Ascending aorta (tissue), 2 donors: ENCODE measurements at regions not wholly inside any gene's neighbourhood (a gene's known extent, or its start where the extent isn't known, plus 50 kb on each side); places are given as distances from the start of the nearest gene placed in this dataset.
"Not testable (repeated sequence)": the region's sequence is repeated elsewhere in the genome, so short reads cannot be mapped to it uniquely, and the experiment has no call there.

Source experiments
- DNase-seq, 2 donors: peaks; one replicate each; pipeline ENCODE4 v3.0.0-alpha.2; 2019; ENCODE audit warnings: low spot score in 2 of 2
- H3K27ac ChIP-seq, 2 donors: fragments of 200-600 bp; sonication (generic); one replicate each; pipeline ENCODE4 v1.5.1; 2016 to 2017; ENCODE audit warnings: mild to moderate bottlenecking in 1 of 2
- H3K27me3 ChIP-seq: fragments of 200-600 bp; sonication (generic); one replicate; pipeline ENCODE4 v1.5.1; 2017
- H3K36me3 ChIP-seq, 2 donors: fragments of 200-600 bp; sonication (generic); one replicate each; pipeline ENCODE4 v1.5.1; 2016
- H3K4me1 ChIP-seq, 2 donors: fragments of 200-600 bp; sonication (generic); one replicate each; pipeline ENCODE4 v1.5.1; 2016 to 2017; ENCODE audit warnings: mild to moderate bottlenecking in 1 of 2
- H3K4me3 ChIP-seq, 2 donors: fragments of 200-600 bp; sonication (generic); one replicate each; pipeline ENCODE4 v1.5.1; 2016 to 2017; ENCODE audit warnings: mild to moderate bottlenecking in 1 of 2
- H3K9me3 ChIP-seq, 2 donors: fragments of 200-600 bp; sonication (generic); one replicate each; pipeline ENCODE4 v1.5.1; 2016
- intact Hi-C: fragments of 100-400 bp; cut with DNase I; formaldehyde crosslinking; loops from one replicate; pipeline ENCODE4 v1.15.1; 2023
- TF ChIP-seq, protein P1 (sequence below), 3 experiments: fragments of 200-600 bp in 2 of 3; fragments of 450-650 bp in 1 of 3; sonication (generic) in 2 of 3; IDR thresholded peaks; one replicate each; pipeline ENCODE4 v1.5.1; 2016 to 2019; ENCODE audit warnings: antibody characterized with exemption in 3 of 3, mild to moderate bottlenecking in 1 of 3, moderate library complexity in 1 of 3

DNA sequence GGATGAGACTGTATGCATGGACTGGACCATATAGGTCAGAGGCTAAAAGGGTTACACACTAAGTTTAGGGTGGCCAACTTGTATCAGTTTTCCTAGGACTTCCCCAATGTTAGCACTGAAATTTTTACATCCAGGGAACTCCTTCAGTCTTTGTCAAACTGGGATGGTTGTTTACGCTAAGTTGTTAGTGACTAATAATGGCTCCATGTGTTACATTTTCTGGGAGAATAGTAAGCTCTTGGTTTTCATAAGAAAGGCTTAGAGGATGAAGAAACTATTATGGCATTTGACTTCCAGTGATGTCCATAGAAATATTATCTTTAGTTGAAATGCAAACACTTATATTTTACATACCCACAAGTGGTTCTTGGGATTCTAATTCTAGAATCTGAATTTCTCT is 57.9 kb upstream of the ST3GAL6 start:
- Histone ChIP-seq H3K27ac (no peak overlapping the region), H3K36me3 (no peaks in the 10 kb centered on the region), H3K9me3 (no peaks in the 10 kb centered on the region), H3K27me3 (no peaks in the 10 kb centered on the region), H3K4me3 (no peak overlapping the region), H3K4me1 (no peaks in the 10 kb centered on the region)
- TF ChIP-seq, protein P1, sequence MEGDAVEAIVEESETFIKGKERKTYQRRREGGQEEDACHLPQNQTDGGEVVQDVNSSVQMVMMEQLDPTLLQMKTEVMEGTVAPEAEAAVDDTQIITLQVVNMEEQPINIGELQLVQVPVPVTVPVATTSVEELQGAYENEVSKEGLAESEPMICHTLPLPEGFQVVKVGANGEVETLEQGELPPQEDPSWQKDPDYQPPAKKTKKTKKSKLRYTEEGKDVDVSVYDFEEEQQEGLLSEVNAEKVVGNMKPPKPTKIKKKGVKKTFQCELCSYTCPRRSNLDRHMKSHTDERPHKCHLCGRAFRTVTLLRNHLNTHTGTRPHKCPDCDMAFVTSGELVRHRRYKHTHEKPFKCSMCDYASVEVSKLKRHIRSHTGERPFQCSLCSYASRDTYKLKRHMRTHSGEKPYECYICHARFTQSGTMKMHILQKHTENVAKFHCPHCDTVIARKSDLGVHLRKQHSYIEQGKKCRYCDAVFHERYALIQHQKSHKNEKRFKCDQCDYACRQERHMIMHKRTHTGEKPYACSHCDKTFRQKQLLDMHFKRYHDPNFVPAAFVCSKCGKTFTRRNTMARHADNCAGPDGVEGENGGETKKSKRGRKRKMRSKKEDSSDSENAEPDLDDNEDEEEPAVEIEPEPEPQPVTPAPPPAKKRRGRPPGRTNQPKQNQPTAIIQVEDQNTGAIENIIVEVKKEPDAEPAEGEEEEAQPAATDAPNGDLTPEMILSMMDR (IDR thresholded peaks at IDR 0.05) = no peak
- intact Hi-C loops = no loop called here
- no peak for DNase-seq

- Histone ChIP-seq H3K36me3 (no peaks in the 10 kb centered on the region), H3K9me3 (no peaks in the 10 kb centered on the region), H3K4me1 (no peaks in the 10 kb centered on the region), H3K4me3 (no peak overlapping the region), H3K27me3 (no peaks in the 10 kb centered on the region), H3K27ac (no peak overlapping the region)
- TF ChIP-seq, protein P1 (IDR thresholded peaks at IDR 0.05) = no peak
- DNase-seq = no peak
- intact Hi-C loops = no loop called here
These were observed 57.4 kb upstream of the ST3GAL6 start for GRCh38 chr3:98705694-98706093.

- DNase-seq, H3K36me3 ChIP-seq, H3K27me3 ChIP-seq, intact Hi-C loops, H3K27ac ChIP-seq, H3K4me1 ChIP-seq, H3K4me3 ChIP-seq, H3K9me3 ChIP-seq: not testable (repeated sequence)
These were observed 54.5 kb upstream of the ST3GAL6 start for GRCh38 chr3:98708681-98709080.

DNA sequence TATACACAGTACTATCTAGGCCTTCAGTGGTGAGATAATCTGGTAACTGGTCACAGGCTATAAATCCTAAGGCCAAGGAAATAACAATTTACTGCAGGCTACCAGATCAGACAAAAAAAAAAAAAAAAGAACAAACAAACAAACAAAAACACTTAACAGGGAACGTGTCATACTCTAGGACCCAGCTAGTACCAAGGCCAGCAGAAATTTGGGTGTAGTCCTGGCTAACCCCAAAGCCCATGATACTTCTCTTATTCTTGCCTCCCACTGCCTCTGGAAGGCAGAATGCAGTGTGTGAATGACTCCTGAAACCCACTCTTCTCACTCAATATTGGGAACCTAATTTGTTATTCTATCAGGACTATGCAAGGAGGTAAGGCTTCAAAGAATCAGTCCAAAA is 53.7 kb upstream of the ST3GAL6 start:
- no peaks in the 10 kb centered on the region for H3K36me3 ChIP-seq
- no peaks in the 10 kb centered on the region for H3K27me3 ChIP-seq
- H3K4me1 ChIP-seq = no peaks in the 10 kb centered on the region
- H3K27ac ChIP-seq = no peak overlapping the region
- H3K4me3 ChIP-seq = no peak overlapping the region
- no peak for DNase-seq
- TF ChIP-seq, protein P1 (IDR thresholded peaks at IDR 0.05) = no peak
- intact Hi-C loops = no loop called here
- no peaks in the 10 kb centered on the region for H3K9me3 ChIP-seq

- Histone ChIP-seq H3K36me3 (no peaks in the 10 kb centered on the region), H3K9me3 (no peaks in the 10 kb centered on the region), H3K4me1 (no peaks in the 10 kb centered on the region), H3K27me3 (no peaks in the 10 kb centered on the region), H3K4me3 (no peak overlapping the region), H3K27ac (no peak overlapping the region)
- no peak for DNase-seq
- intact Hi-C loops = no loop called here
- TF ChIP-seq, protein P1 (IDR thresholded peaks at IDR 0.05) = no peak
These were observed 53.0 kb upstream of the ST3GAL6 start for GRCh38 chr3:98710067-98710659.

DNA sequence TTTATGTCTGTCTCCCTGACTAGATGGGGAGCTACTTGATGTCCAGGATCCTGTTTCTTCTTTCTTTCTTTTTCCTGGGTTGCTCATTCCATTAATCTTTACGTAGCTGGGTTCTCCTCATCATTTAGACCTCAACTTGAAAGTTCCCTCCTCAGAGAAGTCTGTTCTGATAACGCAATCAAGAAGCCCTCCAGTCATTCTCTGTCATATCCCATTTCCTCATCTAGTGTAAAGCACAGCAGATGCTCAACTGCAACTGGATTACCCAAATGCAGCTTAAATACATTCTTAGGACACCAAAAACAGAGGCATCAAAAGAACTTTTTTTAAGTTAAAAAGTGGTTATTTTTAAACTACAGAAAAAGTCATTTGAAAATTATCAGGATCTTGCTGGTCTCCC is 51.7 kb upstream of the ST3GAL6 start:
- Histone ChIP-seq H3K4me1 (no peaks in the 10 kb centered on the region), H3K36me3 (no peaks in the 10 kb centered on the region), H3K9me3 (no peaks in the 10 kb centered on the region), H3K27me3 (no peaks in the 10 kb centered on the region), H3K27ac (no peak overlapping the region), H3K4me3 (no peak overlapping the region)
- intact Hi-C loops = no loop called here
- no peak for DNase-seq
- TF ChIP-seq, protein P1 (IDR thresholded peaks at IDR 0.05) = no peak
